ENCODE measurements at regions not wholly inside any gene's neighbourhood (a gene's known extent, or its start where the extent isn't known, plus 50 kb on each side); places are given as distances from the start of the nearest gene placed in this dataset.

- Histone ChIP-seq H3K9me3 (ENCODE audit: low read length) (no peaks in the 10 kb centered on the region), H3K27me3 (ENCODE audit: low read length) (no peaks in the 10 kb centered on the region), H3K4me2 (ENCODE audit: low read depth, low read length, poor library complexity, severe bottlenecking) (no peak overlapping the region), H3K4me3 (ENCODE audit: low read length) (no peak overlapping the region), H2AFZ (ENCODE audit: low read length) (no peak overlapping the region), H3K9ac (ENCODE audit: low read length) (no peak overlapping the region), H3K4me1 (ENCODE audit: low read length) (no peaks in the 10 kb centered on the region), H4K20me1 (ENCODE audit: insufficient read depth, low read depth, low read length) (no peaks in the 10 kb centered on the region), H3K27ac (ENCODE audit: low read length) (no peak overlapping the region), H3K36me3 (ENCODE audit: insufficient read depth, low read length) (no peaks in the 10 kb centered on the region), H3K9me2 (replicated peaks; ENCODE audit: insufficient read depth, low read length) (no peaks in the 10 kb centered on the region), H3K79me2 (ENCODE audit: low read length) (no peaks in the 10 kb centered on the region)
- DNase-seq: no peak
Measured at GRCh38 chr9:88809355-88810161, 181.7 kb upstream of the S1PR3 start.

GRCh38 chr9:88810826-88811225 is 180.4 kb upstream of the S1PR3 start:
- no peak for DNase-seq
- Histone ChIP-seq H3K27me3 (ENCODE audit: low read length) (no peaks in the 10 kb centered on the region), H3K79me2 (ENCODE audit: low read length) (no peaks in the 10 kb centered on the region), H3K4me2 (ENCODE audit: low read depth, low read length, poor library complexity, severe bottlenecking) (no peak overlapping the region), H3K9me2 (replicated peaks; ENCODE audit: insufficient read depth, low read length) (no peaks in the 10 kb centered on the region), H2AFZ (ENCODE audit: low read length) (no peak overlapping the region), H3K9me3 (ENCODE audit: low read length) (no peaks in the 10 kb centered on the region), H3K4me1 (ENCODE audit: low read length) (no peaks in the 10 kb centered on the region), H3K36me3 (ENCODE audit: insufficient read depth, low read length) (no peaks in the 10 kb centered on the region), H3K4me3 (ENCODE audit: low read length) (no peak overlapping the region), H3K9ac (ENCODE audit: low read length) (no peak overlapping the region), H3K27ac (ENCODE audit: low read length) (no peak overlapping the region), H4K20me1 (ENCODE audit: insufficient read depth, low read depth, low read length) (no peaks in the 10 kb centered on the region)

GRCh38 chr9:88811511-88811910 is 179.8 kb upstream of the S1PR3 start:
- H3K36me3 ChIP-seq (ENCODE audit: insufficient read depth, low read length): no peaks in the 10 kb centered on the region
- H3K79me2 ChIP-seq (ENCODE audit: low read length): no peaks in the 10 kb centered on the region
- H3K27ac ChIP-seq (ENCODE audit: low read length): no peak overlapping the region
- H3K9ac ChIP-seq (ENCODE audit: low read length): no peak overlapping the region
- H3K4me2 ChIP-seq (ENCODE audit: low read depth, low read length, poor library complexity, severe bottlenecking): no peak overlapping the region
- no peaks in the 10 kb centered on the region for H3K9me2 ChIP-seq (replicated peaks; ENCODE audit: insufficient read depth, low read length)
- no peaks in the 10 kb centered on the region for H3K27me3 ChIP-seq (ENCODE audit: low read length)
- H3K9me3 ChIP-seq (ENCODE audit: low read length): no peaks in the 10 kb centered on the region
- no peak for DNase-seq
- no peaks in the 10 kb centered on the region for H4K20me1 ChIP-seq (ENCODE audit: insufficient read depth, low read depth, low read length)
- H3K4me3 ChIP-seq (ENCODE audit: low read length): no peak overlapping the region
- no peak overlapping the region for H2AFZ ChIP-seq (ENCODE audit: low read length)
- H3K4me1 ChIP-seq (ENCODE audit: low read length): no peaks in the 10 kb centered on the region

GRCh38 chr9:88812938-88813637 is 178.2 kb upstream of the S1PR3 start:
- H3K27me3 ChIP-seq (ENCODE audit: low read length): no peaks in the 10 kb centered on the region
- H2AFZ ChIP-seq (ENCODE audit: low read length): no peak overlapping the region
- H3K4me3 ChIP-seq (ENCODE audit: low read length): no peak overlapping the region
- H3K27ac ChIP-seq (ENCODE audit: low read length): no peak overlapping the region
- H3K9me2 ChIP-seq (replicated peaks; ENCODE audit: insufficient read depth, low read length): no peaks in the 10 kb centered on the region
- no peaks in the 10 kb centered on the region for H3K79me2 ChIP-seq (ENCODE audit: low read length)
- DNase-seq: no peak
- no peaks in the 10 kb centered on the region for H4K20me1 ChIP-seq (ENCODE audit: insufficient read depth, low read depth, low read length)
- no peaks in the 10 kb centered on the region for H3K36me3 ChIP-seq (ENCODE audit: insufficient read depth, low read length)
- H3K9me3 ChIP-seq (ENCODE audit: low read length): no peaks in the 10 kb centered on the region
- no peaks in the 10 kb centered on the region for H3K4me1 ChIP-seq (ENCODE audit: low read length)
- H3K4me2 ChIP-seq (ENCODE audit: low read depth, low read length, poor library complexity, severe bottlenecking): no peak overlapping the region
- no peak overlapping the region for H3K9ac ChIP-seq (ENCODE audit: low read length)

GRCh38 chr9:88813638-88814209 is 177.5 kb upstream of the S1PR3 start:
- Histone ChIP-seq H3K4me2 (ENCODE audit: low read depth, low read length, poor library complexity, severe bottlenecking) (no peak overlapping the region), H3K9me2 (replicated peaks; ENCODE audit: insufficient read depth, low read length) (no peaks in the 10 kb centered on the region), H3K27me3 (ENCODE audit: low read length) (no peaks in the 10 kb centered on the region), H3K4me1 (ENCODE audit: low read length) (no peaks in the 10 kb centered on the region), H3K9me3 (ENCODE audit: low read length) (no peaks in the 10 kb centered on the region), H3K4me3 (ENCODE audit: low read length) (no peak overlapping the region), H2AFZ (ENCODE audit: low read length) (no peak overlapping the region), H3K27ac (ENCODE audit: low read length) (no peak overlapping the region), H3K79me2 (ENCODE audit: low read length) (no peaks in the 10 kb centered on the region), H3K9ac (ENCODE audit: low read length) (no peak overlapping the region), H4K20me1 (ENCODE audit: insufficient read depth, low read depth, low read length) (no peaks in the 10 kb centered on the region), H3K36me3 (ENCODE audit: insufficient read depth, low read length) (no peaks in the 10 kb centered on the region)
- no peak for DNase-seq

- Histone ChIP-seq H3K4me3 (ENCODE audit: low read length) (no peak overlapping the region), H2AFZ (ENCODE audit: low read length) (no peak overlapping the region), H3K27ac (ENCODE audit: low read length) (no peak overlapping the region), H3K9me3 (ENCODE audit: low read length) (no peaks in the 10 kb centered on the region), H3K79me2 (ENCODE audit: low read length) (no peaks in the 10 kb centered on the region), H3K4me1 (ENCODE audit: low read length) (no peaks in the 10 kb centered on the region), H3K9me2 (replicated peaks; ENCODE audit: insufficient read depth, low read length) (no peaks in the 10 kb centered on the region), H3K27me3 (ENCODE audit: low read length) (no peaks in the 10 kb centered on the region), H4K20me1 (ENCODE audit: insufficient read depth, low read depth, low read length) (no peaks in the 10 kb centered on the region), H3K4me2 (ENCODE audit: low read depth, low read length, poor library complexity, severe bottlenecking) (no peak overlapping the region), H3K9ac (ENCODE audit: low read length) (no peak overlapping the region), H3K36me3 (ENCODE audit: insufficient read depth, low read length) (no peaks in the 10 kb centered on the region)
- DNase-seq: no peak
Measured at GRCh38 chr9:88814577-88814976, 176.7 kb upstream of the S1PR3 start.

- Histone ChIP-seq H3K4me2 (ENCODE audit: low read depth, low read length, poor library complexity, severe bottlenecking) (no peak overlapping the region), H4K20me1 (ENCODE audit: insufficient read depth, low read depth, low read length) (no peaks in the 10 kb centered on the region), H3K27me3 (ENCODE audit: low read length) (no peaks in the 10 kb centered on the region), H3K4me3 (ENCODE audit: low read length) (no peak overlapping the region), H3K9ac (ENCODE audit: low read length) (no peak overlapping the region), H3K9me2 (replicated peaks; ENCODE audit: insufficient read depth, low read length) (no peaks in the 10 kb centered on the region), H3K4me1 (ENCODE audit: low read length) (no peaks in the 10 kb centered on the region), H2AFZ (ENCODE audit: low read length) (no peak overlapping the region), H3K9me3 (ENCODE audit: low read length) (no peaks in the 10 kb centered on the region), H3K79me2 (ENCODE audit: low read length) (no peaks in the 10 kb centered on the region), H3K27ac (ENCODE audit: low read length) (no peak overlapping the region), H3K36me3 (ENCODE audit: insufficient read depth, low read length) (no peaks in the 10 kb centered on the region)
- DNase-seq: no peak
Measured at GRCh38 chr9:88816141-88816540, 175.1 kb upstream of the S1PR3 start.

GRCh38 chr9:88816591-88816990 is 174.7 kb upstream of the S1PR3 start:
- Histone ChIP-seq H3K27ac (ENCODE audit: low read length) (no peak overlapping the region), H3K9ac (ENCODE audit: low read length) (no peak overlapping the region), H3K36me3 (ENCODE audit: insufficient read depth, low read length) (no peaks in the 10 kb centered on the region), H4K20me1 (ENCODE audit: insufficient read depth, low read depth, low read length) (no peaks in the 10 kb centered on the region), H3K4me2 (ENCODE audit: low read depth, low read length, poor library complexity, severe bottlenecking) (no peak overlapping the region), H3K79me2 (ENCODE audit: low read length) (no peaks in the 10 kb centered on the region), H3K4me3 (ENCODE audit: low read length) (no peak overlapping the region), H3K4me1 (ENCODE audit: low read length) (no peaks in the 10 kb centered on the region), H2AFZ (ENCODE audit: low read length) (no peak overlapping the region), H3K27me3 (ENCODE audit: low read length) (no peaks in the 10 kb centered on the region), H3K9me3 (ENCODE audit: low read length) (no peaks in the 10 kb centered on the region), H3K9me2 (replicated peaks; ENCODE audit: insufficient read depth, low read length) (no peaks in the 10 kb centered on the region)
- DNase-seq: no peak

Measured in Karpas-422 (cell line).